ENCODE measurements at regions not wholly inside any gene's neighbourhood (a gene's known extent, or its start where the extent isn't known, plus 50 kb on each side); places are given as distances from the start of the nearest gene placed in this dataset.

- no peak overlapping the region for H2AFZ ChIP-seq (ENCODE audit: insufficient read depth, low read depth, low read length, poor library complexity, severe bottlenecking)
- peaks cover 0 to 12% (median 0%) of the 10 kb centered on the region in 3 donors for H3K9me3 ChIP-seq (ENCODE audit: control extremely low read depth in 1 of 3, control insufficient read depth in 2 of 3, insufficient read depth in 1 of 3, low read length in 2 of 3)
- no peak overlapping the region for H3K4me3 ChIP-seq (ENCODE audit: control extremely low read depth in 1 of 5, extremely low read depth in 1 of 5, insufficient read depth in 1 of 5, low read depth in 2 of 5, low read length in 4 of 5)
- Mint-ChIP-seq H3K27ac (no peak overlapping the region), H3K4me3 (no peak overlapping the region), H3K4me1 (no peaks in the 10 kb centered on the region), H3K9me3 (ENCODE audit: insufficient read depth) (peaks cover 2% of the 10 kb centered on the region), H3K27me3 (no peaks in the 10 kb centered on the region)
- no peaks in the 10 kb centered on the region for H3K79me2 ChIP-seq (ENCODE audit: control insufficient read depth, insufficient read depth, low read length)
- DNase-seq (no peak), ATAC-seq (ENCODE audit: low read depth) (no peak)
- no peaks in the 10 kb centered on the region for H3K27me3 ChIP-seq (replicated peaks in 1 of 4; ENCODE audit: control extremely low read depth in 1 of 4, control insufficient read depth in 3 of 4, insufficient read depth in 4 of 4, low read length in 3 of 4)
- CTCF ChIA-PET = no interaction called here
- no peak overlapping the region for H3K27ac ChIP-seq (ENCODE audit: low read length in 2 of 2)
- no peaks in the 10 kb centered on the region for H3K4me1 ChIP-seq (ENCODE audit: control insufficient read depth in 2 of 2, insufficient read depth in 2 of 2, low read length in 2 of 2)
- POLR2A ChIA-PET = no interaction called here
- TF ChIP-seq CTCF (IDR thresholded peaks at IDR 0.05) (no peak), EZH2 (IDR thresholded peaks at IDR 0.05; ENCODE audit: borderline replicate concordance, insufficient read depth, low read depth, low read length, poor library complexity, severe bottlenecking) (no peak)
- no peak overlapping the region for H3K4me2 ChIP-seq (replicated peaks; ENCODE audit: low read depth, low read length, poor library complexity, severe bottlenecking)
- no peaks in the 10 kb centered on the region for H4K20me1 ChIP-seq (ENCODE audit: control insufficient read depth, insufficient read depth, low read length, poor library complexity, severe bottlenecking)
- no peak overlapping the region for H3K9ac ChIP-seq (ENCODE audit: low read length)
- no peaks in the 10 kb centered on the region for H3K36me3 ChIP-seq (replicated peaks in 1 of 2; ENCODE audit: control extremely low read depth in 1 of 2, control insufficient read depth in 1 of 2, extremely low read depth in 1 of 2, insufficient read depth in 2 of 2, low read length in 1 of 2)
- intact Hi-C loops (cut with micrococcal nuclease) = no loop called here
- 93% methylated on average over 3 of the region's 8 CpGs for WGBS (ENCODE audit: insufficient coverage)
These were observed 1578.2 kb upstream of the WWC1 start for GRCh38 chr5:166713295-166713694.

- Mint-ChIP-seq H3K4me3 (no peak overlapping the region), H3K27ac (no peak overlapping the region), H3K9me3 (ENCODE audit: insufficient read depth) (peaks cover 7% of the 10 kb centered on the region), H3K4me1 (no peaks in the 10 kb centered on the region), H3K27me3 (no peaks in the 10 kb centered on the region)
- Histone ChIP-seq H3K4me3 (ENCODE audit: control extremely low read depth in 1 of 5, extremely low read depth in 1 of 5, insufficient read depth in 1 of 5, low read depth in 2 of 5, low read length in 4 of 5) (no peak overlapping the region), H4K20me1 (ENCODE audit: control insufficient read depth, insufficient read depth, low read length, poor library complexity, severe bottlenecking) (no peaks in the 10 kb centered on the region), H3K4me2 (replicated peaks; ENCODE audit: low read depth, low read length, poor library complexity, severe bottlenecking) (no peak overlapping the region), H3K36me3 (replicated peaks in 1 of 2; ENCODE audit: control extremely low read depth in 1 of 2, control insufficient read depth in 1 of 2, extremely low read depth in 1 of 2, insufficient read depth in 2 of 2, low read length in 1 of 2) (no peaks in the 10 kb centered on the region), H3K79me2 (ENCODE audit: control insufficient read depth, insufficient read depth, low read length) (no peaks in the 10 kb centered on the region), H3K4me1 (ENCODE audit: control insufficient read depth in 2 of 2, insufficient read depth in 2 of 2, low read length in 2 of 2) (no peaks in the 10 kb centered on the region), H3K27me3 (replicated peaks in 1 of 4; ENCODE audit: control extremely low read depth in 1 of 4, control insufficient read depth in 3 of 4, insufficient read depth in 4 of 4, low read length in 3 of 4) (no peaks in the 10 kb centered on the region), H3K27ac (ENCODE audit: low read length in 2 of 2) (no peak overlapping the region), H2AFZ (ENCODE audit: insufficient read depth, low read depth, low read length, poor library complexity, severe bottlenecking) (no peak overlapping the region), H3K9ac (ENCODE audit: low read length) (no peak overlapping the region), H3K9me3 (ENCODE audit: control extremely low read depth in 1 of 3, control insufficient read depth in 2 of 3, insufficient read depth in 1 of 3, low read length in 2 of 3) (peaks cover 0 to 8% (median 0%) of the 10 kb centered on the region in 3 donors)
- 88% methylated on average over 4 of the region's 6 CpGs for WGBS (ENCODE audit: insufficient coverage)
- ATAC-seq (ENCODE audit: low read depth) (no peak), DNase-seq (no peak)
- ChIA-PET POLR2A (no interaction called here), CTCF (no interaction called here)
- TF ChIP-seq EZH2 (IDR thresholded peaks at IDR 0.05; ENCODE audit: borderline replicate concordance, insufficient read depth, low read depth, low read length, poor library complexity, severe bottlenecking) = no peak
- intact Hi-C loops (cut with micrococcal nuclease) = no loop called here
These were observed 1574.5 kb upstream of the WWC1 start for GRCh38 chr5:166716856-166717492.
